DND-41 (cell line): ENCODE measurements at regions not wholly inside any gene's neighbourhood (a gene's known extent, or its start where the extent isn't known, plus 50 kb on each side); places are given as distances from the start of the nearest gene placed in this dataset.

Source experiments
- EZH2 ChIP-seq: IDR thresholded peaks from 3 replicates; pipeline ENCODE4 v1.6.1; 2012; ENCODE audit warnings: borderline replicate concordance, low read depth, mild to moderate bottlenecking, moderate library complexity, low read length, inconsistent platforms; ENCODE audit not compliant: severe bottlenecking
- TF ChIP-seq, protein P1 (sequence below): IDR thresholded peaks from 2 replicates; pipeline ENCODE4 v1.5.1; 2012; ENCODE audit warnings: borderline replicate concordance, low read length, moderate library complexity, mild to moderate bottlenecking; ENCODE audit not compliant: poor library complexity, severe bottlenecking; ENCODE audit errors: extremely low read depth

DNA sequence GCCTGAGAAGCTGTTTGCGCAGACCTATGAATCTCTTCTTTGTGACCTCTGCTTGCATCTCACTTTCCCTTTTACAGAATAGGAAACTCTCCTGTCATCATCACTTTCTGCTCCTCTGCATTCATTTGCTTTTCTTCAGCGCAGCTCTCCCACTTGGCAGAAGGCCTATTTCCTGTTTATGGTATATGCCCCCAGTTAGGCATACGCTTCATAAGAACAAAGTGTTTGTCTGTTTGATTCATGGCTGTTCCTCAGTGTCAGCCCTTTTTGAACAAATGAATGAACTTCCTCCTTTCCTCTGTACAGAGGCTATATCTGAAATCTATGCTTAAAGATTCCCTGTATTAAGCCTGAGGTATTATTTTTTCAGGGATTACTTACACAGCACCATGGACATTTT lies 1216.9 kb upstream of the GBE1 start:
- TF ChIP-seq, protein P1, sequence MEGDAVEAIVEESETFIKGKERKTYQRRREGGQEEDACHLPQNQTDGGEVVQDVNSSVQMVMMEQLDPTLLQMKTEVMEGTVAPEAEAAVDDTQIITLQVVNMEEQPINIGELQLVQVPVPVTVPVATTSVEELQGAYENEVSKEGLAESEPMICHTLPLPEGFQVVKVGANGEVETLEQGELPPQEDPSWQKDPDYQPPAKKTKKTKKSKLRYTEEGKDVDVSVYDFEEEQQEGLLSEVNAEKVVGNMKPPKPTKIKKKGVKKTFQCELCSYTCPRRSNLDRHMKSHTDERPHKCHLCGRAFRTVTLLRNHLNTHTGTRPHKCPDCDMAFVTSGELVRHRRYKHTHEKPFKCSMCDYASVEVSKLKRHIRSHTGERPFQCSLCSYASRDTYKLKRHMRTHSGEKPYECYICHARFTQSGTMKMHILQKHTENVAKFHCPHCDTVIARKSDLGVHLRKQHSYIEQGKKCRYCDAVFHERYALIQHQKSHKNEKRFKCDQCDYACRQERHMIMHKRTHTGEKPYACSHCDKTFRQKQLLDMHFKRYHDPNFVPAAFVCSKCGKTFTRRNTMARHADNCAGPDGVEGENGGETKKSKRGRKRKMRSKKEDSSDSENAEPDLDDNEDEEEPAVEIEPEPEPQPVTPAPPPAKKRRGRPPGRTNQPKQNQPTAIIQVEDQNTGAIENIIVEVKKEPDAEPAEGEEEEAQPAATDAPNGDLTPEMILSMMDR, result no peak
- no peak for TF ChIP-seq EZH2
